Fibroblast of lung (primary cell): ENCODE measurements at regions not wholly inside any gene's neighbourhood (a gene's known extent, or its start where the extent isn't known, plus 50 kb on each side); places are given as distances from the start of the nearest gene placed in this dataset.

Source experiments
- DNase-seq, 2 donors: peaks; one replicate each; pipeline versions ENCODE4 v3.0.0 to v3.0.0-alpha.2; 2010; ENCODE audit warnings: low read depth in 2 of 2
- H2AFZ ChIP-seq: 2 replicates; pipeline ENCODE4 v1.5.1; 2012; ENCODE audit warnings: low read length, control low read depth, inconsistent platforms
- H3K27ac ChIP-seq: 2 replicates; pipeline ENCODE4 v1.5.1; 2011; ENCODE audit warnings: low read length, control low read depth; ENCODE audit not compliant: insufficient read depth
- H3K27me3 ChIP-seq: 2 replicates; pipeline ENCODE4 v1.5.1; 2011; ENCODE audit warnings: mild to moderate bottlenecking, low read length; ENCODE audit not compliant: control insufficient read depth, insufficient read depth
- H3K36me3 ChIP-seq: 2 replicates; pipeline ENCODE4 v1.5.1; 2011; ENCODE audit warnings: low read length; ENCODE audit not compliant: control insufficient read depth, insufficient read depth
- H3K4me1 ChIP-seq: 2 replicates; pipeline ENCODE4 v1.5.1; 2011; ENCODE audit warnings: low read length; ENCODE audit not compliant: control insufficient read depth, insufficient read depth; ENCODE audit errors: extremely low read depth
- H3K4me2 ChIP-seq: 2 replicates; pipeline ENCODE4 v1.5.1; 2011; ENCODE audit warnings: low read length, control low read depth; ENCODE audit not compliant: insufficient read depth; ENCODE audit errors: extremely low read depth
- H3K4me3 ChIP-seq, 4 experiments: fragments of 200-600 bp in 1 of 4; sonication (generic) in 1 of 4; replicated peaks in 1 of 4; 2 replicates each; pipeline ENCODE4 v1.5.1; 2011 to 2016; ENCODE audit warnings: low read length in 4 of 4, low read depth in 3 of 4, mild to moderate bottlenecking in 3 of 4, control low read depth in 2 of 4, inconsistent platforms in 1 of 4, mixed read lengths in 1 of 4; ENCODE audit not compliant: insufficient read depth in 1 of 4; ENCODE audit errors: control extremely low read depth in 1 of 4
- H3K79me2 ChIP-seq: 2 replicates; pipeline ENCODE4 v1.5.1; 2012; ENCODE audit warnings: mild to moderate bottlenecking, low read length, inconsistent platforms; ENCODE audit not compliant: control insufficient read depth, insufficient read depth
- H3K9ac ChIP-seq: 2 replicates; pipeline ENCODE4 v1.5.1; 2011; ENCODE audit warnings: mild to moderate bottlenecking, low read length, control low read depth; ENCODE audit not compliant: insufficient read depth
- H3K9me3 ChIP-seq: 2 replicates; pipeline ENCODE4 v1.5.1; 2012; ENCODE audit warnings: low read depth, low read length; ENCODE audit not compliant: control insufficient read depth, insufficient read depth
- H4K20me1 ChIP-seq: 2 replicates; pipeline ENCODE4 v1.5.1; 2011; ENCODE audit warnings: low read length; ENCODE audit not compliant: control insufficient read depth, insufficient read depth; ENCODE audit errors: extremely low read depth
- CTCF ChIP-seq, 2 donors: IDR thresholded peaks in 1 of 2; conservative IDR thresholded peaks in 1 of 2; 1 replicate in 1 of 2; 2 replicates in 1 of 2; pipeline ENCODE4 v1.5.1; 2011 to 2012; ENCODE audit warnings: low read length in 2 of 2, control low read depth in 1 of 2, inconsistent platforms in 1 of 2, low read depth in 1 of 2, mild to moderate bottlenecking in 1 of 2
- EZH2 ChIP-seq: IDR thresholded peaks from 2 replicates; pipeline ENCODE4 v1.5.1; 2012; ENCODE audit warnings: low read length, control low read depth, mild to moderate bottlenecking; ENCODE audit errors: missing control alignments

- TF ChIP-seq EZH2: no peak
- no peak for TF ChIP-seq CTCF (conservative IDR thresholded peaks at IDR 0.05 in 1 of 2, IDR thresholded peaks at IDR 0.05 in 1 of 2; ENCODE audit: low read depth in 1 of 2, low read length in 2 of 2)
- no peak overlapping the region for H3K9ac ChIP-seq
- no peaks in the 10 kb centered on the region for H3K36me3 ChIP-seq
- H3K9me3 ChIP-seq: no peaks in the 10 kb centered on the region
- H3K4me2 ChIP-seq: no peak overlapping the region
- no peak overlapping the region for H3K4me3 ChIP-seq
- H3K79me2 ChIP-seq: no peaks in the 10 kb centered on the region
- no peak overlapping the region for H3K27ac ChIP-seq
- no peak for DNase-seq
- no peak overlapping the region for H2AFZ ChIP-seq
- H4K20me1 ChIP-seq: no peaks in the 10 kb centered on the region
- no peaks in the 10 kb centered on the region for H3K4me1 ChIP-seq
- no peaks in the 10 kb centered on the region for H3K27me3 ChIP-seq
Measured at GRCh38 chr13:79859756-79860155, 378.8 kb downstream of the NDFIP2 start.

DNA sequence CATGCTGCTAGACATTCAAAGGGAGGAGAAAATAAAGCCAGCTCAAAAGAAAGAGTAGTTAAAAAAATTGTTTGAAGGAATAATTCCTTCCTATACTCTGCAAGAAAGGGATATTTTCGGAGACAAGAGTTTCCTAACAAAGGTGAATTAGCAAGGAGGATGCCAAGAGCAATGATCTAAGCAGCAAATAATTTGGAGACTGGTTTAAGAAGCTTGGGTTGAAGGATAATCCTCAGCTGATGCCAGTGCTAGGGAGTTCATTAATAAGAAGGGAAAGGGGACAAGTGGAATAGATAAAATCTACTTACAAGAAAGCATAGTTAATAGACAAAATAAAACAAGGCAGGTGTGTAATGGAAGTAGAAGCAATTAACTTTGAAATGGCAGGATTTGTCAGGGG is 372.3 kb downstream of the NDFIP2 start:
- H3K9me3 ChIP-seq: no peaks in the 10 kb centered on the region
- peak in 1 of 2 donors; percentile 15 for DNase-seq
- H3K27me3 ChIP-seq: no peaks in the 10 kb centered on the region
- TF ChIP-seq EZH2 (no peak), CTCF (conservative IDR thresholded peaks at IDR 0.05 in 1 of 2, IDR thresholded peaks at IDR 0.05 in 1 of 2; ENCODE audit: low read depth in 1 of 2, low read length in 2 of 2) (no peak)
- H3K4me3 ChIP-seq: no peak overlapping the region
- no peaks in the 10 kb centered on the region for H3K4me1 ChIP-seq
- no peaks in the 10 kb centered on the region for H3K36me3 ChIP-seq
- no peak overlapping the region for H3K9ac ChIP-seq
- H4K20me1 ChIP-seq: no peaks in the 10 kb centered on the region
- H3K79me2 ChIP-seq: no peaks in the 10 kb centered on the region
- H2AFZ ChIP-seq: no peak overlapping the region
- no peak overlapping the region for H3K4me2 ChIP-seq
- no peak overlapping the region for H3K27ac ChIP-seq

DNA sequence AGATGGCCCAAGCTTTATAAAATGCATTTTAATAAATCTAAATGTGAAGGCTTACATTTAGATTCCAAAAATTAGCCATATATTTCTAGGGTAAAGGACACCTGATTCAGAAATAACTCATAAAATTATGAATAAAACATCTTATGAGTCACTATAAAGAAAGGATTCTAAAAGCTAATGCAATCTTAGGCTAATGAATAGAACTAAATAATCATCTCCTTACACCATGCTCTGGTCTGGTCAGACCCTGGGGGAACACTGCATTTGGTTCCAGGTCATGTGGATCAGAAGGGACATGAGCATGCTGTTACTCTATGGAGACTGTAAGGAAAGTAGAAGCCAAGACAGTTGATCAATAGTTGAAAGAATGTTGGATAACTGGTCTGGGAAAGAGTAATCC is 370.4 kb downstream of the NDFIP2 start:
- Histone ChIP-seq H3K4me2 (no peak overlapping the region), H2AFZ (no peak overlapping the region), H3K27me3 (no peaks in the 10 kb centered on the region), H3K9ac (no peak overlapping the region), H3K36me3 (no peaks in the 10 kb centered on the region), H4K20me1 (no peaks in the 10 kb centered on the region), H3K4me1 (no peaks in the 10 kb centered on the region), H3K9me3 (no peaks in the 10 kb centered on the region), H3K27ac (no peak overlapping the region), H3K79me2 (no peaks in the 10 kb centered on the region), H3K4me3 (no peak overlapping the region)
- TF ChIP-seq CTCF (conservative IDR thresholded peaks at IDR 0.05 in 1 of 2, IDR thresholded peaks at IDR 0.05 in 1 of 2; ENCODE audit: low read depth in 1 of 2, low read length in 2 of 2) (no peak), EZH2 (no peak)
- no peak for DNase-seq
